ENCODE measurements at regions not wholly inside any gene's neighbourhood (a gene's known extent, or its start where the extent isn't known, plus 50 kb on each side); places are given as distances from the start of the nearest gene placed in this dataset.

- no peaks in the 10 kb centered on the region for H3K9me3 ChIP-seq (ENCODE audit: control insufficient read depth in 2 of 2, low read length in 2 of 2)
- peaks cover 19 to 47% of the 10 kb centered on the region in 2 donors for H3K27me3 ChIP-seq (ENCODE audit: control insufficient read depth in 1 of 2, insufficient read depth in 2 of 2, low read length in 2 of 2)
- H3K9ac ChIP-seq (ENCODE audit: low read length in 2 of 2): no peak overlapping the region
- no peak overlapping the region for H3K4me3 ChIP-seq (ENCODE audit: low read length in 2 of 2)
- no peaks in the 10 kb centered on the region for H3K36me3 ChIP-seq (ENCODE audit: control insufficient read depth in 2 of 2, insufficient read depth in 2 of 2, low read length in 2 of 2)
- no peak overlapping the region for H3K27ac ChIP-seq (ENCODE audit: low read length)
- peaks cover 4% of the 10 kb centered on the region for H3K4me1 ChIP-seq (ENCODE audit: control insufficient read depth, insufficient read depth, low read length)
These were observed 295.4 kb downstream of the TFAP2C start for GRCh38 chr20:56924292-56925081.

GRCh38 chr20:56925082-56925830 lies 296.1 kb downstream of the TFAP2C start:
- Histone ChIP-seq H3K27me3 (ENCODE audit: control insufficient read depth in 1 of 2, insufficient read depth in 2 of 2, low read length in 2 of 2) (peaks cover 19 to 45% of the 10 kb centered on the region in 2 donors), H3K27ac (ENCODE audit: low read length) (no peak overlapping the region), H3K9ac (ENCODE audit: low read length in 2 of 2) (no peak overlapping the region), H3K4me3 (ENCODE audit: low read length in 2 of 2) (peak overlapping the region in 1 of 2 donors; percentile 40), H3K4me1 (ENCODE audit: control insufficient read depth, insufficient read depth, low read length) (peaks cover 4% of the 10 kb centered on the region), H3K9me3 (ENCODE audit: control insufficient read depth in 2 of 2, low read length in 2 of 2) (no peaks in the 10 kb centered on the region), H3K36me3 (ENCODE audit: control insufficient read depth in 2 of 2, insufficient read depth in 2 of 2, low read length in 2 of 2) (no peaks in the 10 kb centered on the region)

DNA sequence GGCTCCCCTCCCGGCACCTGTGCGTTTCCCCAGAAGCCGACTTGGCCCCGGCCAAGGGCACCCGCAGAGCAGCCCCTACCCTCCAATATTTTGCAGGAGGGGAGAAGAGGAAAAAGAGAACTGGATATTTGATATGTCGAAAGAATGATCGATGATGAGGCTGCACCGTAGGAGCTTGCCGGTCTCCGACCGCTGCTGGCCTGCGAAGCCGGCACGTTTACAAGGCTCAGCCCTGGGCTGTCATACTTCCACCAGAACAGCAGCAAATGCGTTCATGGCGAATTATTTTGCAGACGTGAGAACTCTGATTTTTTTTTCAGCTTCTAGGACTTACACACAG lies 296.7 kb downstream of the TFAP2C start:
- Histone ChIP-seq H3K9me3 (ENCODE audit: control insufficient read depth in 2 of 2, low read length in 2 of 2) (no peaks in the 10 kb centered on the region), H3K27me3 (ENCODE audit: control insufficient read depth in 1 of 2, insufficient read depth in 2 of 2, low read length in 2 of 2) (peaks cover 22 to 43% of the 10 kb centered on the region in 2 donors), H3K36me3 (ENCODE audit: control insufficient read depth in 2 of 2, insufficient read depth in 2 of 2, low read length in 2 of 2) (no peaks in the 10 kb centered on the region), H3K27ac (ENCODE audit: low read length) (no peak overlapping the region), H3K9ac (ENCODE audit: low read length in 2 of 2) (no peak overlapping the region), H3K4me1 (ENCODE audit: control insufficient read depth, insufficient read depth, low read length) (peaks cover 4% of the 10 kb centered on the region), H3K4me3 (ENCODE audit: low read length in 2 of 2) (no peak overlapping the region)

DNA sequence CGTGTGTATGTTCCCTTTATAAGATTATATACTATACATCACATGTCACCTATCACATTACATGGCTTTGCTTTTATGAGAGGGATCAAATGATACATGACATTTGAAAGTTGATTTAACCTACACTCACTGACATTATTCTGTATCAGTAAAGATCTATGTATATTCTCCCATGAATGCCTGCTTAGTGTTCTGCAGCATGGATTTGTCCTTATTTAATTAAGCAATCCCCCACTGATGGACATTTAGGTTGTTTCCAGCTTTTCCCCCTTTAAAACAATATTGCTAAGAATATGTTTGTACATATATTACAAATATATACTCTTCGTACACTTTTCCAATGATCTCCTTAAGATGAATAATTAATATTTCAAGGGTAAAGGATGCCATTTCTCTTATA lies 297.4 kb downstream of the TFAP2C start:
- H3K9me3 ChIP-seq (ENCODE audit: control insufficient read depth in 2 of 2, low read length in 2 of 2): no peaks in the 10 kb centered on the region
- H3K4me1 ChIP-seq (ENCODE audit: control insufficient read depth, insufficient read depth, low read length): peaks cover 4% of the 10 kb centered on the region
- H3K27me3 ChIP-seq (ENCODE audit: control insufficient read depth in 1 of 2, insufficient read depth in 2 of 2, low read length in 2 of 2): peaks cover 25 to 43% of the 10 kb centered on the region in 2 donors
- H3K9ac ChIP-seq (ENCODE audit: low read length in 2 of 2): no peak overlapping the region
- no peak overlapping the region for H3K4me3 ChIP-seq (ENCODE audit: low read length in 2 of 2)
- no peak overlapping the region for H3K27ac ChIP-seq (ENCODE audit: low read length)
- no peaks in the 10 kb centered on the region for H3K36me3 ChIP-seq (ENCODE audit: control insufficient read depth in 2 of 2, insufficient read depth in 2 of 2, low read length in 2 of 2)

- Histone ChIP-seq H3K27ac (ENCODE audit: low read length) (no peak overlapping the region), H3K9me3 (ENCODE audit: control insufficient read depth in 2 of 2, low read length in 2 of 2) (no peaks in the 10 kb centered on the region), H3K27me3 (ENCODE audit: control insufficient read depth in 1 of 2, insufficient read depth in 2 of 2, low read length in 2 of 2) (peaks cover 23 to 43% of the 10 kb centered on the region in 2 donors), H3K4me1 (ENCODE audit: control insufficient read depth, insufficient read depth, low read length) (peaks cover 4% of the 10 kb centered on the region), H3K36me3 (ENCODE audit: control insufficient read depth in 2 of 2, insufficient read depth in 2 of 2, low read length in 2 of 2) (no peaks in the 10 kb centered on the region), H3K4me3 (ENCODE audit: low read length in 2 of 2) (no peak overlapping the region), H3K9ac (ENCODE audit: low read length in 2 of 2) (no peak overlapping the region)
These were observed 298.0 kb downstream of the TFAP2C start for GRCh38 chr20:56927127-56927526.

GRCh38 chr20:56928007-56928406 lies 298.9 kb downstream of the TFAP2C start:
- no peaks in the 10 kb centered on the region for H3K36me3 ChIP-seq (ENCODE audit: control insufficient read depth in 2 of 2, insufficient read depth in 2 of 2, low read length in 2 of 2)
- no peak overlapping the region for H3K4me3 ChIP-seq (ENCODE audit: low read length in 2 of 2)
- H3K27ac ChIP-seq (ENCODE audit: low read length): no peak overlapping the region
- peaks cover 4% of the 10 kb centered on the region for H3K4me1 ChIP-seq (ENCODE audit: control insufficient read depth, insufficient read depth, low read length)
- no peaks in the 10 kb centered on the region for H3K9me3 ChIP-seq (ENCODE audit: control insufficient read depth in 2 of 2, low read length in 2 of 2)
- H3K27me3 ChIP-seq (ENCODE audit: control insufficient read depth in 1 of 2, insufficient read depth in 2 of 2, low read length in 2 of 2): peaks cover 20 to 40% of the 10 kb centered on the region in 2 donors
- H3K9ac ChIP-seq (ENCODE audit: low read length in 2 of 2): no peak overlapping the region

- H3K36me3 ChIP-seq (ENCODE audit: control insufficient read depth in 2 of 2, insufficient read depth in 2 of 2, low read length in 2 of 2): no peaks in the 10 kb centered on the region
- H3K9ac ChIP-seq (ENCODE audit: low read length in 2 of 2): no peak overlapping the region
- no peak overlapping the region for H3K4me3 ChIP-seq (ENCODE audit: low read length in 2 of 2)
- no peak overlapping the region for H3K27ac ChIP-seq (ENCODE audit: low read length)
- no peaks in the 10 kb centered on the region for H3K9me3 ChIP-seq (ENCODE audit: control insufficient read depth in 2 of 2, low read length in 2 of 2)
- peaks cover 22 to 30% of the 10 kb centered on the region in 2 donors for H3K27me3 ChIP-seq (ENCODE audit: control insufficient read depth in 1 of 2, insufficient read depth in 2 of 2, low read length in 2 of 2)
- peaks cover 4% of the 10 kb centered on the region for H3K4me1 ChIP-seq (ENCODE audit: control insufficient read depth, insufficient read depth, low read length)
These were observed 300.5 kb downstream of the TFAP2C start for GRCh38 chr20:56929606-56930005.

DNA sequence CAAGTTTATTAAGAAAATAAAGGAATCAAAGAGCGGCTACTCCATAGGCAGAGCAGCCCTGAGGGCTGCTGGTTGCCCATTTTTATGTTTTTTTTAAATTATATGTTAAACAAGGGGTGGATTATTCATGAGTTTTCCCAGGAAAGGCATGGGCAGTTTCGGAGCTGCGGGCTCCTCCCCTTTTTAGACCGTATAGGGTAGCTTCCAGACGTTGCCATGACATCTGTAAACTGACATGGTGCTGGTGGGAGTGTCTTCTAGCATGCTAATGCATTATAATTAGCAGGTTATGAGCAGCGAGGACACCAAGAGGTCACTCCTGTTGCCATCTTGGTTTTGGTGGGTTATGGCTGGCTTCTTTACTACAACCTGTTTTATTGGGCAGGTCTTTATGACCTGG lies 301.8 kb downstream of the TFAP2C start:
- no peak overlapping the region for H3K27ac ChIP-seq (ENCODE audit: low read length)
- no peaks in the 10 kb centered on the region for H3K9me3 ChIP-seq (ENCODE audit: control insufficient read depth in 2 of 2, low read length in 2 of 2)
- H3K36me3 ChIP-seq (ENCODE audit: control insufficient read depth in 2 of 2, insufficient read depth in 2 of 2, low read length in 2 of 2): no peaks in the 10 kb centered on the region
- H3K4me1 ChIP-seq (ENCODE audit: control insufficient read depth, insufficient read depth, low read length): no peaks in the 10 kb centered on the region
- no peak overlapping the region for H3K4me3 ChIP-seq (ENCODE audit: low read length in 2 of 2)
- H3K27me3 ChIP-seq (ENCODE audit: control insufficient read depth in 1 of 2, insufficient read depth in 2 of 2, low read length in 2 of 2): peaks cover 14 to 17% of the 10 kb centered on the region in 2 donors
- H3K9ac ChIP-seq (ENCODE audit: low read length in 2 of 2): no peak overlapping the region

DNA sequence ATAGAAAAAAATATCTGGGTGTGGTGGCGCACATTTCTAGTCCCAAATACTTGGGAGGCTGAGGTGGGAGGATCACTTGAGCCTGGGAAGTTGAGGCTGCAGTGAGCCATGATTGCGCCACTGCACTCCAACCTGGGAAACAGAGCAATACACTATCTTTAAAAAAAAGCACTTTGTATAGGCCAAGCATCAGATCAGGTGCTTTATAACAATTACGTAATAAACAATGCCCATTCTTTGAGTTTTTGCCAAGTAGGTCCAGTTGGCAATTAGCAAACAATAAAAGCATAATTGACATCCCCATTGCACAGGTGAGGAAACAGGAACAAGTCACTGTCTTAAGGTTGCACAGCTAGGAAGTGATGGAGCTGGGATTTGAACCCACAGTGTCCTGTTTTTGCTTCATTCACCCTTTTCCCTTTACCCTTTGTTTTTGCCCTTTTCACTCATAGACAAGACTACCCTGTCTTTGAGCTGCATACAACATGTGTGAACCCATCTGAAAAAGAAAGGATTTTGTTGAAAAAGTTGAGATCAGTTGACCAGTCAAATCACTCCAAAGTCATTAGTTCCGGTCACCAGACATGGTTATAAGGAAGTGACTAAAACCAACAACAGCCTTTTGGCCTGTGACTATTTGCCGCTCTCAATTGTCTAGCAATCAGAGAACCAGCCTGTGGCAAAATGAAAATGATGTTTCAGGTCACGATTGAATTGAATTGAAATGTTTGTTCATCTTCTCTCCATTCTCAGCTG lies 303.6 kb downstream of the TFAP2C start:
- Histone ChIP-seq H3K9ac (ENCODE audit: low read length in 2 of 2) (no peak overlapping the region), H3K36me3 (ENCODE audit: control insufficient read depth in 2 of 2, insufficient read depth in 2 of 2, low read length in 2 of 2) (no peaks in the 10 kb centered on the region), H3K4me1 (ENCODE audit: control insufficient read depth, insufficient read depth, low read length) (no peaks in the 10 kb centered on the region), H3K9me3 (ENCODE audit: control insufficient read depth in 2 of 2, low read length in 2 of 2) (no peaks in the 10 kb centered on the region), H3K27me3 (ENCODE audit: control insufficient read depth in 1 of 2, insufficient read depth in 2 of 2, low read length in 2 of 2) (peaks cover 5 to 12% of the 10 kb centered on the region in 2 donors), H3K27ac (ENCODE audit: low read length) (no peak overlapping the region), H3K4me3 (ENCODE audit: low read length in 2 of 2) (no peak overlapping the region)

DNA sequence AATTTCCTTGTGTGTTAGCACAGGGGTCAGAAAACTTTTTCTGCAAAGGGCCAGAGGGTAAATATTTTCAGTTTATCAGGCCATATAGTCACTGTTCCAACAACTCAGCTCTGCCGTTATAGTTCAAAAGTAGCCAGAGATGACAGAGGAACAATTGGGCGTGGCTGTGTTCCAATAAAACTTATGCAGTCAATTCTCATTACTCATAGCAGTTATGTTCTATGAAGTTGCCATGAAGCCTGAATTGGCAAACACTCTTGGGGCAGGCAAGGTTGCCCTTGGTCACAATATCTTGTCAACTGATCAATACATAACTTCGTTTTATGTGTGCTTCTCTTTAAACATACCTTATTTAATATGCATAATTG lies 304.2 kb downstream of the TFAP2C start:
- H3K27me3 ChIP-seq (ENCODE audit: control insufficient read depth in 1 of 2, insufficient read depth in 2 of 2, low read length in 2 of 2): peaks cover 2 to 10% of the 10 kb centered on the region in 2 donors
- no peaks in the 10 kb centered on the region for H3K4me1 ChIP-seq (ENCODE audit: control insufficient read depth, insufficient read depth, low read length)
- no peak overlapping the region for H3K4me3 ChIP-seq (ENCODE audit: low read length in 2 of 2)
- no peak overlapping the region for H3K27ac ChIP-seq (ENCODE audit: low read length)
- no peak overlapping the region for H3K9ac ChIP-seq (ENCODE audit: low read length in 2 of 2)
- no peaks in the 10 kb centered on the region for H3K9me3 ChIP-seq (ENCODE audit: control insufficient read depth in 2 of 2, low read length in 2 of 2)
- H3K36me3 ChIP-seq (ENCODE audit: control insufficient read depth in 2 of 2, insufficient read depth in 2 of 2, low read length in 2 of 2): no peaks in the 10 kb centered on the region
